HEK293 (cell line): ENCODE measurements at regions not wholly inside any gene's neighbourhood (a gene's known extent, or its start where the extent isn't known, plus 50 kb on each side); places are given as distances from the start of the nearest gene placed in this dataset.

Source experiments
- RBAK ChIP-seq: fragments of 450-650 bp; formaldehyde crosslinking; IDR thresholded peaks from 2 replicates; pipeline ENCODE4 v1.5.1; 2016; ENCODE audit warnings: missing biosample characterization, missing genetic modification characterization
- REST ChIP-seq: fragments of 450-650 bp; formaldehyde crosslinking; IDR thresholded peaks from 2 replicates; pipeline ENCODE4 v1.5.1; 2016; ENCODE audit warnings: missing biosample characterization, missing genetic modification characterization
- ZBTB7A ChIP-seq: fragments of 450-650 bp; formaldehyde crosslinking; IDR thresholded peaks from 2 replicates; pipeline ENCODE4 v1.5.1; 2016; ENCODE audit warnings: low read depth, missing biosample characterization, missing genetic modification characterization
- ZNF114 ChIP-seq: fragments of 450-650 bp; formaldehyde crosslinking; IDR thresholded peaks from 2 replicates; pipeline ENCODE4 v1.5.0; 2017; ENCODE audit warnings: missing biosample characterization, missing genetic modification characterization
- ZNF518A ChIP-seq: fragments of 450-650 bp; formaldehyde crosslinking; conservative IDR thresholded peaks from 2 replicates; pipeline ENCODE4 v1.5.1; 2016; ENCODE audit warnings: low read depth, missing biosample characterization, missing genetic modification characterization

- TF ChIP-seq ZNF518A (tag by site-specific recombination) (no peak), REST (tag by site-specific recombination) (no peak), RBAK (tag by site-specific recombination) (no peak), ZBTB7A (tag by site-specific recombination) (no peak), ZNF114 (tag by site-specific recombination) (no peak)
Observed at GRCh38 chr10:60464659-60465058, 75.0 kb upstream of the ANK3 start.
